Transverse colon (tissue), 4 donors: ENCODE measurements at regions not wholly inside any gene's neighbourhood (a gene's known extent, or its start where the extent isn't known, plus 50 kb on each side); places are given as distances from the start of the nearest gene placed in this dataset.

Experiments
- CTCF ChIP-seq, 5 experiments: fragments of 200-600 bp in 3 of 5; fragments of 450-650 bp in 2 of 5; sonication (generic) in 3 of 5; IDR thresholded peaks; 1 replicate in 2 of 5; 2 replicates in 3 of 5; pipeline ENCODE4 v1.5.1; 2016 to 2017; ENCODE audit warnings: antibody characterized with exemption in 5 of 5, inconsistent platforms in 3 of 5, mild to moderate bottlenecking in 2 of 5, moderate library complexity in 1 of 5
- EP300 ChIP-seq: sonication (generic); formaldehyde crosslinking; IDR thresholded peaks from one replicate; pipeline ENCODE4 v1.6.1; 2017; ENCODE audit warnings: antibody characterized with exemption, low read depth
- POLR2AphosphoS5 ChIP-seq, 3 donors: sonication (generic); formaldehyde crosslinking; IDR thresholded peaks; one replicate each; pipeline ENCODE4 v1.6.1; 2016; ENCODE audit warnings: antibody characterized with exemption in 3 of 3

- TF ChIP-seq POLR2AphosphoS5 (IDR thresholded peaks at IDR 0.05) = no peak
- TF ChIP-seq CTCF (IDR thresholded peaks at IDR 0.05) = no peak
- TF ChIP-seq EP300 = no peak
Measured at GRCh38 chr22:48908547-48908946, 919.1 kb downstream of the BRD1 start.
